Left ventricle myocardium inferior (tissue), 1 donor: ENCODE measurements at regions not wholly inside any gene's neighbourhood (a gene's known extent, or its start where the extent isn't known, plus 50 kb on each side); places are given as distances from the start of the nearest gene placed in this dataset.
"Not testable (repeated sequence)": the region's sequence is repeated elsewhere in the genome, so short reads cannot be mapped to it uniquely, and the experiment has no call there.

Experiments used
- DNase-seq: peaks from one replicate; pipeline ENCODE4 v3.0.0-alpha.2; 2020
- H3K27ac ChIP-seq: fragments of 200-600 bp; replicated peaks from 2 replicates; pipeline ENCODE4 v1.8.0; 2021
- H3K27me3 ChIP-seq: fragments of 200-600 bp; 2 replicates; pipeline ENCODE4 v1.8.0; 2021; ENCODE audit warnings: low read depth
- H3K36me3 ChIP-seq: fragments of 200-600 bp; 2 replicates; pipeline ENCODE4 v1.8.0; 2021
- H3K4me1 ChIP-seq: fragments of 200-600 bp; 2 replicates; pipeline ENCODE4 v1.8.0; 2021
- H3K4me3 ChIP-seq: fragments of 200-600 bp; 2 replicates; pipeline ENCODE4 v1.8.0; 2021; ENCODE audit warnings: mild to moderate bottlenecking, moderate library complexity
- H3K9me3 ChIP-seq: fragments of 200-600 bp; replicated peaks from 2 replicates; pipeline ENCODE4 v1.8.0; 2021
- CTCF ChIP-seq: fragments of 200-600 bp; IDR thresholded peaks from 2 replicates; pipeline ENCODE4 v1.8.0; 2021; ENCODE audit warnings: antibody characterized with exemption, mild to moderate bottlenecking, borderline replicate concordance
- intact Hi-C: fragments of 100-400 bp; cut with micrococcal nuclease; formaldehyde crosslinking; loops from one replicate; pipeline ENCODE4 v1.11.0; 2022
- donor health status: DM: no; HTN: yes; CAD: no; lungs with severe emphysema.

GRCh38 chr16:58797137-58797801 is 63.2 kb upstream of the GOT2 start:
- H3K9me3 ChIP-seq = peaks cover 28% of the 10 kb centered on the region
- H3K4me1 ChIP-seq = peaks cover 10% of the 10 kb centered on the region
- no peak overlapping the region for H3K27ac ChIP-seq
- no peak overlapping the region for H3K4me3 ChIP-seq
- no peak for TF ChIP-seq CTCF
- intact Hi-C loops = no loop called here
- no peaks in the 10 kb centered on the region for H3K36me3 ChIP-seq
- DNase-seq = no peak
- H3K27me3 ChIP-seq = no peaks in the 10 kb centered on the region

GRCh38 chr16:58793366-58793765 is 59.2 kb upstream of the GOT2 start:
- intact Hi-C loops = no loop called here

GRCh38 chr16:58792188-58792587 is 58.1 kb upstream of the GOT2 start:
- Histone ChIP-seq H3K9me3 (no peaks in the 10 kb centered on the region), H3K4me1 (peaks cover 19% of the 10 kb centered on the region), H3K27me3 (no peaks in the 10 kb centered on the region), H3K27ac (peak overlapping the region; percentile 76), H3K4me3 (peak overlapping the region; percentile 14), H3K36me3 (no peaks in the 10 kb centered on the region)
- intact Hi-C loops = no loop called here
- no peak for DNase-seq
- TF ChIP-seq CTCF = no peak

More at GRCh38 chr16:58793366-58793765, 59.2 kb upstream of the GOT2 start:
- no peaks in the 10 kb centered on the region for H3K9me3 ChIP-seq
- no peak for DNase-seq
- peak overlapping the region; percentile 76 for H3K27ac ChIP-seq
- H3K36me3 ChIP-seq = no peaks in the 10 kb centered on the region
- no peaks in the 10 kb centered on the region for H3K27me3 ChIP-seq
- no peak for TF ChIP-seq CTCF
- H3K4me1 ChIP-seq = peaks cover 19% of the 10 kb centered on the region
- no peak overlapping the region for H3K4me3 ChIP-seq

- DNase-seq = peak; percentile 20
- intact Hi-C loops, H3K36me3 ChIP-seq, H3K4me3 ChIP-seq, H3K9me3 ChIP-seq, H3K27me3 ChIP-seq: not testable (repeated sequence)
- H3K4me1 ChIP-seq = peaks cover 19% of the 10 kb centered on the region
- peak overlapping the region; percentile 76 for H3K27ac ChIP-seq
These were observed 56.9 kb upstream of the GOT2 start for GRCh38 chr16:58790816-58791557.

- intact Hi-C loops = no loop called here
- peaks cover 19% of the 10 kb centered on the region for H3K4me1 ChIP-seq
- no peak for TF ChIP-seq CTCF
- H3K27me3 ChIP-seq = no peaks in the 10 kb centered on the region
- no peak overlapping the region for H3K4me3 ChIP-seq
- DNase-seq = no peak
- no peak overlapping the region for H3K27ac ChIP-seq
- H3K9me3 ChIP-seq = no peaks in the 10 kb centered on the region
- H3K36me3 ChIP-seq = no peaks in the 10 kb centered on the region
These were observed 55.2 kb upstream of the GOT2 start for GRCh38 chr16:58789351-58789750.
